ENCODE measurements at regions not wholly inside any gene's neighbourhood (a gene's known extent, or its start where the extent isn't known, plus 50 kb on each side); places are given as distances from the start of the nearest gene placed in this dataset.

GRCh38 chr15:69880571-69881301, 217.0 kb downstream of the TLE3 start:
- TF ChIP-seq CTCF (IDR thresholded peaks at IDR 0.05) (no peak), POLR2A (IDR thresholded peaks at IDR 0.05) (no peak), POLR2AphosphoS5 (IDR thresholded peaks at IDR 0.05) (no peak)

Measured in prostate gland (tissue), 2 donors.